Left renal cortex interstitium (tissue), 4 donors: ENCODE measurements at regions not wholly inside any gene's neighbourhood (a gene's known extent, or its start where the extent isn't known, plus 50 kb on each side); places are given as distances from the start of the nearest gene placed in this dataset.
"Not testable (repeated sequence)": the region's sequence is repeated elsewhere in the genome, so short reads cannot be mapped to it uniquely, and the experiment has no call there.

Experiments used
- DNase-seq, 4 donors: peaks; one replicate each; pipeline ENCODE4 v3.0.0-alpha.2; 2013; ENCODE audit warnings: low read depth in 4 of 4, low spot score in 2 of 4, missing footprints in 1 of 4

GRCh38 chr4:29900336-29900735 is 819.8 kb upstream of the PCDH7 start:
- DNase-seq, result no peak

GRCh38 chr4:29908276-29908675 is 811.9 kb upstream of the PCDH7 start:
- DNase-seq, result no peak

GRCh38 chr4:29927895-29928294 is 792.3 kb upstream of the PCDH7 start:
- DNase-seq, result no peak

- DNase-seq, result no peak
Measured at GRCh38 chr4:29948451-29948850, 771.7 kb upstream of the PCDH7 start.

- DNase-seq, result no peak
Measured at GRCh38 chr4:29948858-29949257, 771.3 kb upstream of the PCDH7 start.

GRCh38 chr4:29966386-29966785 is 753.8 kb upstream of the PCDH7 start:
- no peak for DNase-seq

GRCh38 chr4:29970626-29971025 is 749.5 kb upstream of the PCDH7 start:
- no peak for DNase-seq

- DNase-seq, result no peak
Measured at GRCh38 chr4:29972121-29972520, 748.0 kb upstream of the PCDH7 start.

GRCh38 chr4:29983890-29984289 is 736.3 kb upstream of the PCDH7 start:
- no peak for DNase-seq

- DNase-seq, result no peak
Measured at GRCh38 chr4:30001628-30002027, 718.5 kb upstream of the PCDH7 start.

- DNase-seq, result no peak
Measured at GRCh38 chr4:30002341-30002740, 717.8 kb upstream of the PCDH7 start.

- DNase-seq, result no peak
Measured at GRCh38 chr4:30005995-30006394, 714.2 kb upstream of the PCDH7 start.

GRCh38 chr4:30024526-30024925 is 695.6 kb upstream of the PCDH7 start:
- DNase-seq, result no peak

- peak in 2 of 4 donors; percentile 2 to 10 for DNase-seq
Measured at GRCh38 chr4:30028826-30029225, 691.3 kb upstream of the PCDH7 start.

- no peak for DNase-seq
Measured at GRCh38 chr4:30056016-30056766, 664.0 kb upstream of the PCDH7 start.

- no peak for DNase-seq
Measured at GRCh38 chr4:30068234-30068633, 651.9 kb upstream of the PCDH7 start.

- DNase-seq, result no peak
Measured at GRCh38 chr4:30073011-30073710, 647.0 kb upstream of the PCDH7 start.

- DNase-seq, result not testable (repeated sequence)
Measured at GRCh38 chr4:30092420-30093128, 627.6 kb upstream of the PCDH7 start.

GRCh38 chr4:30094887-30095286 is 625.3 kb upstream of the PCDH7 start:
- DNase-seq, result no peak

GRCh38 chr4:30103455-30103854 is 616.7 kb upstream of the PCDH7 start:
- DNase-seq, result no peak

- no peak for DNase-seq
Measured at GRCh38 chr4:30116401-30116800, 603.8 kb upstream of the PCDH7 start.

- DNase-seq, result no peak
Measured at GRCh38 chr4:30117433-30117832, 602.7 kb upstream of the PCDH7 start.
